ENCODE measurements at regions not wholly inside any gene's neighbourhood (a gene's known extent, or its start where the extent isn't known, plus 50 kb on each side); places are given as distances from the start of the nearest gene placed in this dataset.

DNA sequence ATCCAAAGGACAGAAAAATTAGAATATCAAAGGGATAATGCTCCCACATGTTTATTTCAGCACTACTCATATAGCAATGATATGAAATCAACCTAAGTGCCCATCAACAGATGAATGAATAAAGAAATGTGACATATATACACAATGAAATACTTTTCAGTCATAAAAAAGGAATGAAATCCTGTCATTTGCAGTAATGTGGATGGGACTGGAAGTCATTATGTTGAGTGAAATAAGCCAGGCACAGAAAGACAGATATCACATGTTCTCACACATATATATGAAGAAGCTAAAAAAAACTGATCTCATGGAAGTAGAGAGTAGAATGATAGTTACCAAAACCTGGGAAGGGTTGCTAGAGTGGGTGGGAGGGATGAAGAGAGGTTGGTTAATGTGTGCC, 135.7 kb downstream of the IBTK start:
- TF ChIP-seq NFYB (CRISPR knock-in tag; conservative IDR thresholded peaks at IDR 0.05; ENCODE audit: low read depth) (no peak), GTF2I (CRISPR knock-in tag; conservative IDR thresholded peaks at IDR 0.05) (no peak), TP53 (CRISPR knock-in tag; IDR thresholded peaks at IDR 0.05) (no peak), IRF2 (CRISPR knock-in tag; IDR thresholded peaks at IDR 0.05; ENCODE audit: borderline replicate concordance, low read depth) (no peak), ZNF317 (CRISPR knock-in tag; IDR thresholded peaks at IDR 0.05; ENCODE audit: borderline replicate concordance, low read depth) (no peak)
- TF ChIP-seq, protein P1, sequence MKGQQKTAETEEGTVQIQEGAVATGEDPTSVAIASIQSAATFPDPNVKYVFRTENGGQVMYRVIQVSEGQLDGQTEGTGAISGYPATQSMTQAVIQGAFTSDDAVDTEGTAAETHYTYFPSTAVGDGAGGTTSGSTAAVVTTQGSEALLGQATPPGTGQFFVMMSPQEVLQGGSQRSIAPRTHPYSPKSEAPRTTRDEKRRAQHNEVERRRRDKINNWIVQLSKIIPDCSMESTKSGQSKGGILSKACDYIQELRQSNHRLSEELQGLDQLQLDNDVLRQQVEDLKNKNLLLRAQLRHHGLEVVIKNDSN (CRISPR knock-in tag; IDR thresholded peaks at IDR 0.05): no peak
- TF ChIP-seq, protein P2, sequence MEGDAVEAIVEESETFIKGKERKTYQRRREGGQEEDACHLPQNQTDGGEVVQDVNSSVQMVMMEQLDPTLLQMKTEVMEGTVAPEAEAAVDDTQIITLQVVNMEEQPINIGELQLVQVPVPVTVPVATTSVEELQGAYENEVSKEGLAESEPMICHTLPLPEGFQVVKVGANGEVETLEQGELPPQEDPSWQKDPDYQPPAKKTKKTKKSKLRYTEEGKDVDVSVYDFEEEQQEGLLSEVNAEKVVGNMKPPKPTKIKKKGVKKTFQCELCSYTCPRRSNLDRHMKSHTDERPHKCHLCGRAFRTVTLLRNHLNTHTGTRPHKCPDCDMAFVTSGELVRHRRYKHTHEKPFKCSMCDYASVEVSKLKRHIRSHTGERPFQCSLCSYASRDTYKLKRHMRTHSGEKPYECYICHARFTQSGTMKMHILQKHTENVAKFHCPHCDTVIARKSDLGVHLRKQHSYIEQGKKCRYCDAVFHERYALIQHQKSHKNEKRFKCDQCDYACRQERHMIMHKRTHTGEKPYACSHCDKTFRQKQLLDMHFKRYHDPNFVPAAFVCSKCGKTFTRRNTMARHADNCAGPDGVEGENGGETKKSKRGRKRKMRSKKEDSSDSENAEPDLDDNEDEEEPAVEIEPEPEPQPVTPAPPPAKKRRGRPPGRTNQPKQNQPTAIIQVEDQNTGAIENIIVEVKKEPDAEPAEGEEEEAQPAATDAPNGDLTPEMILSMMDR (IDR thresholded peaks at IDR 0.05): no peak
- TF ChIP-seq, protein P3, sequence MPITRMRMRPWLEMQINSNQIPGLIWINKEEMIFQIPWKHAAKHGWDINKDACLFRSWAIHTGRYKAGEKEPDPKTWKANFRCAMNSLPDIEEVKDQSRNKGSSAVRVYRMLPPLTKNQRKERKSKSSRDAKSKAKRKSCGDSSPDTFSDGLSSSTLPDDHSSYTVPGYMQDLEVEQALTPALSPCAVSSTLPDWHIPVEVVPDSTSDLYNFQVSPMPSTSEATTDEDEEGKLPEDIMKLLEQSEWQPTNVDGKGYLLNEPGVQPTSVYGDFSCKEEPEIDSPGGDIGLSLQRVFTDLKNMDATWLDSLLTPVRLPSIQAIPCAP (CRISPR knock-in tag; IDR thresholded peaks at IDR 0.05): no peak

Measured in WTC11 (cell line).